Neuronal stem cell (in vitro differentiated cells): ENCODE measurements at regions not wholly inside any gene's neighbourhood (a gene's known extent, or its start where the extent isn't known, plus 50 kb on each side); places are given as distances from the start of the nearest gene placed in this dataset.

ENCODE experiments used
- DNase-seq: peaks from one replicate; pipeline ENCODE4 v3.0.0-alpha.2; 2013; ENCODE audit warnings: low spot score
- H2AFZ ChIP-seq: one replicate; pipeline ENCODE4 v1.6.1; 2013; ENCODE audit warnings: mild to moderate bottlenecking, low read length, inconsistent platforms
- H2AK5ac ChIP-seq: 2 replicates; pipeline ENCODE4 v1.6.1; 2013; ENCODE audit warnings: low read depth, mild to moderate bottlenecking, inconsistent platforms, low read length, moderate library complexity, mixed read lengths
- H2BK120ac ChIP-seq: 2 replicates; pipeline ENCODE4 v1.6.1; 2013; ENCODE audit warnings: low read depth, mild to moderate bottlenecking, inconsistent platforms, low read length, moderate library complexity, mixed read lengths
- H2BK12ac ChIP-seq: one replicate; pipeline ENCODE4 v1.6.1; 2013; ENCODE audit warnings: low read length, inconsistent platforms
- H2BK15ac ChIP-seq: 2 replicates; pipeline ENCODE4 v1.6.1; 2013; ENCODE audit warnings: mild to moderate bottlenecking, low read length, inconsistent platforms, mixed read lengths
- H2BK5ac ChIP-seq: one replicate; pipeline ENCODE4 v1.6.1; 2013; ENCODE audit warnings: inconsistent platforms, mild to moderate bottlenecking, low read length, moderate library complexity
- H3K14ac ChIP-seq: one replicate; pipeline ENCODE4 v1.6.1; 2013; ENCODE audit warnings: low read length, inconsistent platforms
- H3K18ac ChIP-seq: 2 replicates; pipeline ENCODE4 v1.6.1; 2013; ENCODE audit warnings: low read length, inconsistent platforms
- H3K23ac ChIP-seq: 2 replicates; pipeline ENCODE4 v1.6.1; 2013; ENCODE audit warnings: low read depth, mild to moderate bottlenecking, mixed read lengths, low read length, inconsistent platforms; ENCODE audit not compliant: poor library complexity
- H3K27ac ChIP-seq: replicated peaks from 3 replicates; pipeline ENCODE4 v1.5.1; 2013; ENCODE audit warnings: low read length, inconsistent platforms
- H3K27me3 ChIP-seq, 3 experiments: 2 replicates each; pipeline ENCODE4 v1.6.1; 2013; ENCODE audit warnings: low read length in 3 of 3, mild to moderate bottlenecking in 2 of 3, inconsistent platforms in 1 of 3, low read depth in 1 of 3, mixed read lengths in 1 of 3, moderate library complexity in 1 of 3; ENCODE audit not compliant: control insufficient read depth in 3 of 3, insufficient read depth in 3 of 3
- H3K36me3 ChIP-seq, 2 donors: replicated peaks in 1 of 2; 2 replicates each; pipeline ENCODE4 v1.6.1; 2013; ENCODE audit warnings: low read length in 2 of 2; ENCODE audit not compliant: control insufficient read depth in 2 of 2, insufficient read depth in 2 of 2
- H3K4ac ChIP-seq: 2 replicates; pipeline ENCODE4 v1.6.1; 2013; ENCODE audit warnings: inconsistent platforms, mild to moderate bottlenecking, low read length, moderate library complexity
- H3K4me1 ChIP-seq, 2 donors: 1 replicate in 1 of 2; 2 replicates in 1 of 2; pipeline ENCODE4 v1.6.1; 2013; ENCODE audit warnings: low read length in 2 of 2, low read depth in 1 of 2; ENCODE audit not compliant: control insufficient read depth in 2 of 2, insufficient read depth in 1 of 2
- H3K4me2 ChIP-seq: one replicate; pipeline ENCODE4 v1.6.1; 2013; ENCODE audit warnings: mild to moderate bottlenecking, low read length, inconsistent platforms; ENCODE audit not compliant: insufficient read depth, poor library complexity, severe bottlenecking
- H3K4me3 ChIP-seq, 2 donors: 2 replicates each; pipeline ENCODE4 v1.5.1; 2013; ENCODE audit warnings: low read length in 2 of 2, mild to moderate bottlenecking in 2 of 2, inconsistent platforms in 1 of 2, moderate library complexity in 1 of 2
- H3K79me1 ChIP-seq: one replicate; pipeline ENCODE4 v1.6.1; 2013; ENCODE audit warnings: low read depth, mild to moderate bottlenecking, inconsistent platforms, low read length, moderate library complexity
- H3K9ac ChIP-seq: one replicate; pipeline ENCODE4 v1.6.1; 2013; ENCODE audit warnings: mild to moderate bottlenecking, low read depth, low read length, inconsistent platforms; ENCODE audit not compliant: poor library complexity
- H3K9me3 ChIP-seq, 2 donors: replicated peaks in 1 of 2; 2 replicates each; pipeline versions ENCODE3 to v1.6.1; 2013; ENCODE audit warnings: low read length in 2 of 2, mild to moderate bottlenecking in 2 of 2, inconsistent platforms in 1 of 2, low read depth in 1 of 2, mixed read lengths in 1 of 2, moderate library complexity in 1 of 2; ENCODE audit not compliant: control insufficient read depth in 2 of 2, insufficient read depth in 1 of 2
- H4K8ac ChIP-seq: one replicate; pipeline ENCODE4 v1.6.1; 2013; ENCODE audit warnings: low read depth, mild to moderate bottlenecking, inconsistent platforms, low read length, moderate library complexity
- H4K91ac ChIP-seq: one replicate; pipeline ENCODE4 v1.6.1; 2013; ENCODE audit warnings: low read length, low read depth, mild to moderate bottlenecking, inconsistent platforms; ENCODE audit not compliant: poor library complexity
- WGBS, 2 donors: extraction: QIAGEN DNeasy Blood & Tissue Kit; methylation state at CpG; one replicate each; pipeline ENCODE4 v1.1.7; 2013; ENCODE audit warnings: missing lambda C conversion rate in 2 of 2, mixed read lengths in 1 of 2; ENCODE audit not compliant: insufficient read length in 2 of 2, insufficient replicate concordance in 1 of 2; ENCODE audit errors: extremely low coverage in 2 of 2; 5-methylcytosine and 5-hydroxymethylcytosine counted together

DNA sequence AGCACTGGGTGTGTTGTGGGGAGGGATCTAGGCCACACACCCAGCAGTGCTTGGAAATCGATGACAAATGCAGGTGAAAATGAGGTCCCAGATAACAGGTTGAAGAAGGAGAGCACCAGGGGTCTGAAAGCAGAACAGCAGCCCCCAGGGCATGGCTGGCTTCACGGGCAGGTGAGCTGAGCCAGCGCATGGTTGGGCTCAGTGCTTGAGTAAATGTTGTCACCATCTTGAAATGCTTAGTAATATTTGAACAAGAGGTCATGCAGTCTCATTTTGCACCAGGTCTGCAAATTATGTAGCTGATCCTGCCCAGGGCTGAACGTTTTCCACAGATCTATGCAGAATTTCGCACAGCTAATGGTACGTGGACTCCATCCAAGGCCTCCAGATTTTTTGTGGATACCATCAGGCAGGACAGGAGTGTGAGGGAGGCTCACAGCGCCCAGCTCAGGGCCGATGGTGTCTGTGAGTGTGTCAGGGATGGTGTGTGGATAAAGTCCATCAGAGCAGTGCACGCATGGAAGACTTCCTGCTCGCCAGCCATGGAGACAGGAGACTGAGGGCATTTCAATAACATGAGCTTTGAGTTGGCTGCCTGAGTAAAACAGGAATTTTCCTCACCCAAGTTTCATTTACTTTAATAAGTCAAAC, 53.1 kb upstream of the SNX9 start:
- Histone ChIP-seq H2BK15ac (no peak overlapping the region), H2AK5ac (peak overlapping the region; percentile 26), H3K4me1 (peaks cover 2 to 3% of the 10 kb centered on the region in 2 donors), H4K91ac (no peak overlapping the region), H3K4me3 (no peak overlapping the region), H3K23ac (peak overlapping the region; percentile 74), H3K9ac (no peak overlapping the region), H3K27me3 (no peaks in the 10 kb centered on the region), H2BK120ac (no peak overlapping the region), H3K9me3 (no peaks in the 10 kb centered on the region), H4K8ac (no peak overlapping the region), H3K18ac (peak overlapping the region; percentile 1), H3K4me2 (no peak overlapping the region), H3K36me3 (no peaks in the 10 kb centered on the region), H2AFZ (no peak overlapping the region), H3K27ac (no peak overlapping the region), H2BK5ac (no peak overlapping the region), H3K14ac (no peak overlapping the region), H3K4ac (no peak overlapping the region), H3K79me1 (no peaks in the 10 kb centered on the region), H2BK12ac (no peak overlapping the region)
- no CpG with 5 or more reads among the region's 10 CpGs for WGBS, 2 donors
- DNase-seq: no peak

DNA sequence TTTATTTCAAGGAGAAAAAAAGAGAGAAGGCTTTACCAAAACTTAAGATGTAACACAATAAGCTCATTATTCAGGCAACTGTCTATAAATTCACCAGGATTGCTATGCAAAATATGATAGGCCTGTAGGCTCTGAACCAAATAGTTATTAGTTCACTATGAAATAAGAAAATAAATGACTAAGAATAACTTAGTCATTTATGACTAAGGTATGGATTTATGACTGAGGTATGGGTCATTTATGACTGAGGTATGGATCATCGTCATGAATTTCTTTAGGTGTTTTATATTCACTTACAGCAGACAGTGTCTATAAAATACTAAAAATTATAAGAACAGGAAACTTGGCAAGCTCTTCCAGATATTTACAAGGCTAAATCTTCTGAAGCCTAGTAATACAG, 52.1 kb upstream of the SNX9 start:
- no peaks in the 10 kb centered on the region for H3K79me1 ChIP-seq
- DNase-seq: no peak

DNA sequence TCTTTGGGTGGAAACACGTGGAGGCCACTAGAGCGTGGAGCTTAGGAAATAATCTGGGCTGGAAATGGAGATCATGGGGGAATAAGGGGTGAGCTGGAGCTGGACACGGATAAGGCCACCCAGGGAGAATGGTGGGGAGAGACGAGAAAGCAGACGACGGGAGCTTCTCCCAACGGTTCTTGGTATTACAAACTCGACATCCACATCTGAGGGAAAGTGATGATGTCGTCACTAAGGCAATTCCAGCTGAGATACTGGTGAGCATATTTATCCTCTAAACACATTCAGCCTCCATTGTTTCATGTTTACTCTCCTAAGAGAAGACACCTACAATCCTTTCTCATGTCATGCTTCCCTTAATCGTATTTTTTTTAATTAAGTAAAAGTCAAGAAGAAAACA, 50.2 kb upstream of the SNX9 start:
- H2AK5ac ChIP-seq: no peak overlapping the region
- no peak overlapping the region for H4K91ac ChIP-seq
- no peak overlapping the region for H3K4me2 ChIP-seq
- H2BK120ac ChIP-seq: no peak overlapping the region
- no peak overlapping the region for H3K18ac ChIP-seq
- H4K8ac ChIP-seq: no peak overlapping the region
- H3K14ac ChIP-seq: no peak overlapping the region
- no peaks in the 10 kb centered on the region for H3K79me1 ChIP-seq
- no peaks in the 10 kb centered on the region for H3K36me3 ChIP-seq
- H3K4ac ChIP-seq: no peak overlapping the region
- no peak overlapping the region for H2BK5ac ChIP-seq
- H2AFZ ChIP-seq: no peak overlapping the region
- H3K23ac ChIP-seq: no peak overlapping the region
- peaks cover 0 to 3% (median 0%) of the 10 kb centered on the region in 3 experiments for H3K27me3 ChIP-seq
- no peak overlapping the region for H2BK15ac ChIP-seq
- no peak overlapping the region for H2BK12ac ChIP-seq
- H3K9me3 ChIP-seq: no peaks in the 10 kb centered on the region
- no peak overlapping the region for H3K27ac ChIP-seq
- no peak for DNase-seq
- no CpG with 5 or more reads among the region's 10 CpGs for WGBS, 2 donors
- no peak overlapping the region for H3K4me3 ChIP-seq
- H3K4me1 ChIP-seq: peaks cover 2 to 3% of the 10 kb centered on the region in 2 donors
- no peak overlapping the region for H3K9ac ChIP-seq

More for the DNA sequence above, 52.1 kb upstream of the SNX9 start:
- no peak overlapping the region for H3K4ac ChIP-seq
- H4K91ac ChIP-seq: no peak overlapping the region
- no peak overlapping the region for H3K14ac ChIP-seq
- no peak overlapping the region for H3K9ac ChIP-seq
- no peaks in the 10 kb centered on the region for H3K27me3 ChIP-seq
- no peak overlapping the region for H4K8ac ChIP-seq
- no peak overlapping the region for H2BK5ac ChIP-seq
- no peak overlapping the region for H3K18ac ChIP-seq
- H3K27ac ChIP-seq: no peak overlapping the region
- H3K4me1 ChIP-seq: peaks cover 2 to 3% of the 10 kb centered on the region in 2 donors
- no peak overlapping the region for H2BK15ac ChIP-seq
- H2AK5ac ChIP-seq: no peak overlapping the region
- no peak overlapping the region for H3K23ac ChIP-seq
- H2BK12ac ChIP-seq: no peak overlapping the region
- H3K4me2 ChIP-seq: no peak overlapping the region
- H2AFZ ChIP-seq: no peak overlapping the region
- no CpG with 5 or more reads among the region's 1 CpG for WGBS, 2 donors
- no peak overlapping the region for H2BK120ac ChIP-seq
- no peaks in the 10 kb centered on the region for H3K9me3 ChIP-seq
- H3K4me3 ChIP-seq: no peak overlapping the region
- no peaks in the 10 kb centered on the region for H3K36me3 ChIP-seq
